B cell (primary cell): ENCODE measurements at regions not wholly inside any gene's neighbourhood (a gene's known extent, or its start where the extent isn't known, plus 50 kb on each side); places are given as distances from the start of the nearest gene placed in this dataset.

ENCODE experiments used
- ATAC-seq: fragments of 200-7000 bp; cut with Tn5 transposase; one replicate; pipeline ENCODE4 v1.10.0; 2021; ENCODE audit warnings: low read depth, mild to moderate bottlenecking, moderate number of reproducible peaks, moderate library complexity
- CTCF ChIA-PET: fragments of 350-600 bp; sonication (Branson Sonifier 250); formaldehyde crosslinking; loops from one replicate; lab custom pipeline; 2021; ENCODE audit warnings: antibody characterized with exemption, inconsistent platforms; lab: Charles Lee
- POLR2A ChIA-PET: fragments of 350-600 bp; sonication (Branson Sonifier 250); formaldehyde crosslinking; loops from one replicate; lab custom pipeline; 2021; ENCODE audit warnings: antibody characterized with exemption; lab: Charles Lee
- DNase-seq: peaks from one replicate; pipeline ENCODE4 v3.0.0; 2013
- H2AFZ ChIP-seq: 2 replicates; pipeline ENCODE4 v1.6.1; 2012; ENCODE audit warnings: mild to moderate bottlenecking, low read depth, low read length; ENCODE audit not compliant: insufficient read depth, poor library complexity, severe bottlenecking
- H3K27ac ChIP-seq, 2 donors: 1 replicate in 1 of 2; 2 replicates in 1 of 2; pipeline ENCODE4 v1.5.1; 2012 to 2013; ENCODE audit warnings: low read length in 2 of 2, mild to moderate bottlenecking in 2 of 2, moderate library complexity in 1 of 2
- H3K27me3 ChIP-seq, 4 experiments: fragments of 200-600 bp in 1 of 4; sonication (generic) in 1 of 4; replicated peaks in 1 of 4; 1 replicate in 2 of 4; 2 replicates in 2 of 4; pipeline versions ENCODE4 v1.6.1 to v1.7.0; 2013 to 2016; ENCODE audit warnings: low read length in 3 of 4, mild to moderate bottlenecking in 2 of 4, mixed read lengths in 1 of 4, moderate library complexity in 1 of 4; ENCODE audit not compliant: insufficient read depth in 4 of 4, control insufficient read depth in 3 of 4; ENCODE audit errors: control extremely low read depth in 1 of 4
- H3K36me3 ChIP-seq, 2 experiments: replicated peaks in 1 of 2; 1 replicate in 1 of 2; 2 replicates in 1 of 2; pipeline versions ENCODE4 v1.6.1 to v1.7.1; 2013; ENCODE audit warnings: low read length in 1 of 2; ENCODE audit not compliant: insufficient read depth in 2 of 2, control insufficient read depth in 1 of 2; ENCODE audit errors: control extremely low read depth in 1 of 2, extremely low read depth in 1 of 2
- H3K4me1 ChIP-seq, 2 donors: fragments of 200-600 bp in 1 of 2; sonication (generic) in 1 of 2; 1 replicate in 1 of 2; 2 replicates in 1 of 2; pipeline versions ENCODE4 v1.5.1 to v1.6.1; 2013 to 2017; ENCODE audit warnings: low read length in 2 of 2; ENCODE audit not compliant: control insufficient read depth in 2 of 2, insufficient read depth in 2 of 2
- H3K4me2 ChIP-seq: replicated peaks from 2 replicates; pipeline ENCODE3; 2012; ENCODE audit warnings: mild to moderate bottlenecking, low read depth, low read length; ENCODE audit not compliant: poor library complexity, severe bottlenecking
- H3K4me3 ChIP-seq, 5 experiments: fragments of 200-600 bp in 1 of 5; sonication (generic) in 1 of 5; 1 replicate in 3 of 5; 2 replicates in 2 of 5; pipeline versions ENCODE4 v1.5.1 to v1.7.0; 2011 to 2016; ENCODE audit warnings: low read length in 4 of 5, mild to moderate bottlenecking in 4 of 5, low read depth in 2 of 5, control low read depth in 1 of 5, moderate library complexity in 1 of 5; ENCODE audit not compliant: insufficient read depth in 1 of 5; ENCODE audit errors: control extremely low read depth in 1 of 5, extremely low read depth in 1 of 5
- H3K79me2 ChIP-seq: fragments of 200-600 bp; sonication (generic); one replicate; pipeline ENCODE4 v1.6.0; 2016; ENCODE audit warnings: low read length; ENCODE audit not compliant: control insufficient read depth, insufficient read depth
- H3K9ac ChIP-seq: fragments of 200-600 bp; sonication (generic); 2 replicates; pipeline ENCODE4 v1.6.1; 2017; ENCODE audit warnings: mild to moderate bottlenecking, low read length, moderate library complexity
- H3K9me3 ChIP-seq, 3 donors: one replicate each; pipeline versions ENCODE4 v1.6.1 to v1.7.1; 2013; ENCODE audit warnings: low read length in 2 of 3; ENCODE audit not compliant: control insufficient read depth in 2 of 3, insufficient read depth in 1 of 3; ENCODE audit errors: control extremely low read depth in 1 of 3
- H4K20me1 ChIP-seq: 2 replicates; pipeline ENCODE4 v1.6.0; 2012; ENCODE audit warnings: mild to moderate bottlenecking, low read length; ENCODE audit not compliant: insufficient read depth, control insufficient read depth, poor library complexity, severe bottlenecking
- H3K27ac Mint-ChIP-seq: one replicate; pipeline ENCODE4 v1.8.0; 2021; ENCODE audit warnings: mixed read lengths
- H3K27me3 Mint-ChIP-seq: one replicate; pipeline ENCODE4 v1.8.0; 2021; ENCODE audit warnings: mixed read lengths
- H3K4me1 Mint-ChIP-seq: one replicate; pipeline ENCODE4 v1.8.0; 2021; ENCODE audit warnings: mixed read lengths
- H3K4me3 Mint-ChIP-seq: one replicate; pipeline ENCODE4 v1.8.0; 2021; ENCODE audit warnings: mixed read lengths
- H3K9me3 Mint-ChIP-seq: one replicate; pipeline ENCODE4 v1.8.0; 2022; ENCODE audit warnings: mixed read lengths; ENCODE audit not compliant: insufficient read depth
- CTCF ChIP-seq: fragments of 200-600 bp; IDR thresholded peaks from one replicate; pipeline ENCODE4 v1.8.0; 2022; ENCODE audit warnings: antibody characterized with exemption, mild to moderate bottlenecking
- EZH2 ChIP-seq: IDR thresholded peaks from 2 replicates; pipeline ENCODE4 v1.6.1; 2012; ENCODE audit warnings: borderline replicate concordance, low read depth, mild to moderate bottlenecking, moderate library complexity, low read length; ENCODE audit not compliant: insufficient read depth, poor library complexity, severe bottlenecking
- WGBS: methylation state at CpG from one replicate; pipeline ENCODE4 v1.1.5; 2013; ENCODE audit warnings: missing lambda C conversion rate; ENCODE audit not compliant: insufficient coverage; 5-methylcytosine and 5-hydroxymethylcytosine counted together
- intact Hi-C: fragments of 100-400 bp; cut with micrococcal nuclease; formaldehyde crosslinking; loops from one replicate; pipeline ENCODE4 v1.10.0; 2022

GRCh38 chr9:89891221-89891590, 286.4 kb downstream of the GADD45G start:
- TF ChIP-seq EZH2, result no peak
- TF ChIP-seq CTCF, result no peak
- DNase-seq, result no peak
- WGBS, result 81% methylated on average over 3 of the region's 5 CpGs

GRCh38 chr9:89891591-89892304, 286.9 kb downstream of the GADD45G start:
- no peak overlapping the region for H3K27ac Mint-ChIP-seq
- H3K4me3 Mint-ChIP-seq, result no peak overlapping the region
- Histone ChIP-seq H3K9me3 (no peaks in the 10 kb centered on the region), H3K4me2 (no peak overlapping the region), H3K4me1 (no peaks in the 10 kb centered on the region), H3K27ac (no peak overlapping the region), H2AFZ (no peak overlapping the region), H3K79me2 (no peaks in the 10 kb centered on the region), H3K36me3 (no peaks in the 10 kb centered on the region), H4K20me1 (no peaks in the 10 kb centered on the region), H3K27me3 (no peaks in the 10 kb centered on the region), H3K9ac (no peak overlapping the region), H3K4me3 (no peak overlapping the region)
- intact Hi-C loops, result no loop called here
- H3K9me3 Mint-ChIP-seq, result no peaks in the 10 kb centered on the region
- DNase-seq (no peak), ATAC-seq (no peak)
- CTCF ChIA-PET, result no interaction called here
- WGBS, result 100% methylated on average over 3 of the region's 6 CpGs
- no peak for TF ChIP-seq CTCF
- TF ChIP-seq EZH2, result no peak
- H3K27me3 Mint-ChIP-seq, result no peaks in the 10 kb centered on the region
- H3K4me1 Mint-ChIP-seq, result no peaks in the 10 kb centered on the region
- POLR2A ChIA-PET, result no interaction called here

More at GRCh38 chr9:89891221-89891590, 286.4 kb downstream of the GADD45G start:
- H3K4me1 Mint-ChIP-seq, result no peaks in the 10 kb centered on the region
- ChIA-PET CTCF (no interaction called here), POLR2A (no interaction called here)
- Histone ChIP-seq H2AFZ (no peak overlapping the region), H3K27ac (no peak overlapping the region), H4K20me1 (no peaks in the 10 kb centered on the region), H3K4me2 (no peak overlapping the region), H3K79me2 (no peaks in the 10 kb centered on the region), H3K9me3 (no peaks in the 10 kb centered on the region), H3K9ac (no peak overlapping the region), H3K27me3 (no peaks in the 10 kb centered on the region), H3K4me1 (no peaks in the 10 kb centered on the region), H3K36me3 (no peaks in the 10 kb centered on the region), H3K4me3 (no peak overlapping the region)
- intact Hi-C loops, result no loop called here
- ATAC-seq, result no peak
- no peak overlapping the region for H3K4me3 Mint-ChIP-seq
- no peaks in the 10 kb centered on the region for H3K9me3 Mint-ChIP-seq
- H3K27me3 Mint-ChIP-seq, result no peaks in the 10 kb centered on the region
- no peak overlapping the region for H3K27ac Mint-ChIP-seq
